ENCODE measurements at regions not wholly inside any gene's neighbourhood (a gene's known extent, or its start where the extent isn't known, plus 50 kb on each side); places are given as distances from the start of the nearest gene placed in this dataset.

DNA sequence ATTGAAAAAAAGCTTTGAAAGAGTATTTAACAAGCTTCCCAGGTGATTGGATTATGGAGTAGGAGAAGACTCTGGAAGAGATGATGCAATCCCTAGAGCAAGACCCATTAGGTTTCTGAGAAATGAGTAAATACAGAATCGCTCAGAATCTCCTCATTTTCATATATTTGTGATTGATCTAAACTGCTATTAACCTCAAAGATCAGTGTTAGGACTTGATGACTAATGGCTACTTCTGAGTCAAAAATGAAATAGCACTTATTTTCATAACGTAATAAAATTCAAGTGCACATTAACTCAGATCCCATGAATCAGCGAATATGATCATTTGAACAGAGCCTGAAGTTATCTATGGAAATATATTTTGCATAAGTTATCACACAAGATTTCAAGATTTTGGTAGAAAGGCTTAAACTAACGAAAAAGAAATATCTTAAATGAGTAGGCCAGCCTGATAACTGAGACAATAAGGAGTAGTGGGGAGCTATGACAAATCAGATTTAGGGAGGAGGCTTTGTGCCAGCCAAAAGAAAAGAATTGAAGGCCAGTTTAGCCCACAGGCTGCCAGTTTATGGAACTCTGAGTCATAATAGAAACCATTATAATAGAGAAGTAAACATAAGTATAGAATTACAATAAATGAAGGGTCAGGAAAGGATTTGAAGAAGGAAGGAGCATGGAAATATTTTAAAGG lies 106.7 kb upstream of the OSMR start:
- Histone ChIP-seq H3K9me3 (ENCODE audit: control insufficient read depth in 1 of 2, insufficient read depth in 1 of 2, low read length in 2 of 2) (peaks cover 5% of the 10 kb centered on the region in 2 experiments), H3K36me3 (ENCODE audit: insufficient read depth, low read length) (no peaks in the 10 kb centered on the region), H3K4me3 (ENCODE audit: low read length) (no peak overlapping the region), H3K4me1 (ENCODE audit: insufficient read depth, low read length) (no peaks in the 10 kb centered on the region), H3K27me3 (ENCODE audit: control insufficient read depth in 1 of 2, insufficient read depth in 2 of 2, low read length in 2 of 2) (peaks cover 0 to 2% of the 10 kb centered on the region in 2 experiments), H3K27ac (ENCODE audit: low read depth in 1 of 2, low read length in 2 of 2) (no peak overlapping the region)
- H3K27me3 Mint-ChIP-seq = peaks cover 10% of the 10 kb centered on the region
- ChIA-PET CTCF (no interaction called here), POLR2A (no interaction called here)
- DNase-seq (no peak), ATAC-seq (ENCODE audit: poor library complexity) (no peak)
- no peak overlapping the region for H3K4me3 Mint-ChIP-seq
- H3K36me3 Mint-ChIP-seq (ENCODE audit: low read depth) = no peaks in the 10 kb centered on the region
- H3K4me1 Mint-ChIP-seq (ENCODE audit: low read depth) = no peaks in the 10 kb centered on the region
- no peaks in the 10 kb centered on the region for H3K9me3 Mint-ChIP-seq
- no peak overlapping the region for H3K27ac Mint-ChIP-seq
- intact Hi-C loops (cut with DNase I, micrococcal nuclease) = no loop called here
- TF ChIP-seq, protein P1, sequence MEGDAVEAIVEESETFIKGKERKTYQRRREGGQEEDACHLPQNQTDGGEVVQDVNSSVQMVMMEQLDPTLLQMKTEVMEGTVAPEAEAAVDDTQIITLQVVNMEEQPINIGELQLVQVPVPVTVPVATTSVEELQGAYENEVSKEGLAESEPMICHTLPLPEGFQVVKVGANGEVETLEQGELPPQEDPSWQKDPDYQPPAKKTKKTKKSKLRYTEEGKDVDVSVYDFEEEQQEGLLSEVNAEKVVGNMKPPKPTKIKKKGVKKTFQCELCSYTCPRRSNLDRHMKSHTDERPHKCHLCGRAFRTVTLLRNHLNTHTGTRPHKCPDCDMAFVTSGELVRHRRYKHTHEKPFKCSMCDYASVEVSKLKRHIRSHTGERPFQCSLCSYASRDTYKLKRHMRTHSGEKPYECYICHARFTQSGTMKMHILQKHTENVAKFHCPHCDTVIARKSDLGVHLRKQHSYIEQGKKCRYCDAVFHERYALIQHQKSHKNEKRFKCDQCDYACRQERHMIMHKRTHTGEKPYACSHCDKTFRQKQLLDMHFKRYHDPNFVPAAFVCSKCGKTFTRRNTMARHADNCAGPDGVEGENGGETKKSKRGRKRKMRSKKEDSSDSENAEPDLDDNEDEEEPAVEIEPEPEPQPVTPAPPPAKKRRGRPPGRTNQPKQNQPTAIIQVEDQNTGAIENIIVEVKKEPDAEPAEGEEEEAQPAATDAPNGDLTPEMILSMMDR (IDR thresholded peaks at IDR 0.05) = no peak

DNA sequence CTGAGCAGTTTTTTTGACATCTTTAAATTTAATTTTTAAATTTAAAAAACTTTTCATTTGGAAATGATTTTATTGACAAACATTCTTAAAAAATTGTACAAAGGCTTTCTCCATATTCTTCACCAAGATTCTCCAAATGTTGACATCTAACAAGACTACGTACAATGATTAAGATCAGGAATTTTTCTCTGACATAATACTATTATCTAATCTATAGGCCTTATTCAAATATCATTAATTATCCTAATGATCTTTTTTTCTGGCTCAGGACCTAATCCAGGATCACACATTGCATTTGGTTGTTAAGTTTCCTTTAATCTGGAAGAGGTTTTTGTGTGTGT lies 106.1 kb upstream of the OSMR start:
- intact Hi-C loops (cut with DNase I, micrococcal nuclease) = no loop called here
- DNase-seq (no peak), ATAC-seq (ENCODE audit: poor library complexity) (no peak)
- H3K27me3 ChIP-seq (ENCODE audit: control insufficient read depth in 1 of 2, insufficient read depth in 2 of 2, low read length in 2 of 2) = no peaks in the 10 kb centered on the region
- no peak overlapping the region for H3K27ac ChIP-seq (ENCODE audit: low read depth in 1 of 2, low read length in 2 of 2)
- Mint-ChIP-seq H3K4me3 (no peak overlapping the region), H3K4me1 (ENCODE audit: low read depth) (no peaks in the 10 kb centered on the region), H3K9me3 (no peaks in the 10 kb centered on the region), H3K36me3 (ENCODE audit: low read depth) (no peaks in the 10 kb centered on the region), H3K27ac (no peak overlapping the region), H3K27me3 (peaks cover 10% of the 10 kb centered on the region)
- peaks cover 5% of the 10 kb centered on the region in 2 experiments for H3K9me3 ChIP-seq (ENCODE audit: control insufficient read depth in 1 of 2, insufficient read depth in 1 of 2, low read length in 2 of 2)
- H3K4me1 ChIP-seq (ENCODE audit: insufficient read depth, low read length) = no peaks in the 10 kb centered on the region
- no peak overlapping the region for H3K4me3 ChIP-seq (ENCODE audit: low read length)
- TF ChIP-seq, protein P1 (IDR thresholded peaks at IDR 0.05) = no peak
- H3K36me3 ChIP-seq (ENCODE audit: insufficient read depth, low read length) = no peaks in the 10 kb centered on the region
- ChIA-PET CTCF (no interaction called here), POLR2A (no interaction called here)

DNA sequence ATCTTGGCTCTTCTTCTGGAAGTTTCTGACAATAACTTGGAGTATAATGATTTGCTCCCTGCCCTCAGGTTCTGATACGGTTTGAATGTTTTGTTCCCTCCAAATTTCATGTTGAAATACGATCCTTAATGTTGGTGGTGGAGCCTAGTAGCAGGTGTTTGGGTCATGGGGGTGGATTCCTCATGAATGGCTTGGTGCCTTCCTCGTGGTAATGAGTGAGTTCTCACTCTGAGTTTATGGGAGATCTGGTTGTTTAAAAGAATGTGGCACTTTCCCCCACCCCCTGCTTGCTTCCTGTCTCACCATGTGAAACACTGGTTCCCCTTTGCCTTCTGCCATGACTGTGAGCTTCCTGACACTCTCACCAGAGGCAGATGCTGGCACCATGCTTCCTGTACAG lies 103.0 kb upstream of the OSMR start:
- Histone ChIP-seq H3K27me3 (ENCODE audit: control insufficient read depth in 1 of 2, insufficient read depth in 2 of 2, low read length in 2 of 2) (no peaks in the 10 kb centered on the region), H3K36me3 (ENCODE audit: insufficient read depth, low read length) (no peaks in the 10 kb centered on the region), H3K4me3 (ENCODE audit: low read length) (no peak overlapping the region), H3K9me3 (ENCODE audit: control insufficient read depth in 1 of 2, insufficient read depth in 1 of 2, low read length in 2 of 2) (peaks cover 5% of the 10 kb centered on the region in 2 experiments), H3K27ac (ENCODE audit: low read depth in 1 of 2, low read length in 2 of 2) (no peak overlapping the region), H3K4me1 (ENCODE audit: insufficient read depth, low read length) (no peaks in the 10 kb centered on the region)
- ATAC-seq (ENCODE audit: poor library complexity) = no peak
- peaks cover 13% of the 10 kb centered on the region for H3K27me3 Mint-ChIP-seq
- no peaks in the 10 kb centered on the region for H3K4me1 Mint-ChIP-seq (ENCODE audit: low read depth)
- POLR2A ChIA-PET = no interaction called here
- H3K9me3 Mint-ChIP-seq = no peaks in the 10 kb centered on the region
- H3K4me3 Mint-ChIP-seq = no peak overlapping the region
- TF ChIP-seq, protein P1 (IDR thresholded peaks at IDR 0.05) = no peak
- H3K27ac Mint-ChIP-seq = no peak overlapping the region
- H3K36me3 Mint-ChIP-seq (ENCODE audit: low read depth) = no peaks in the 10 kb centered on the region
- intact Hi-C loops (cut with DNase I, micrococcal nuclease) = no loop called here
- CTCF ChIA-PET = no interaction called here
- DNase-seq = no peak

All from CD4-positive, alpha-beta T cell (primary cell).